ENCODE measurements at regions not wholly inside any gene's neighbourhood (a gene's known extent, or its start where the extent isn't known, plus 50 kb on each side); places are given as distances from the start of the nearest gene placed in this dataset.

GRCh38 chr2:56011624-56012023 is 88.0 kb upstream of the EFEMP1 start:
- POLR2A ChIA-PET, result no interaction called here

More at GRCh38 chr2:56011624-56012023, 88.0 kb upstream of the EFEMP1 start:
- no peaks in the 10 kb centered on the region for H4K20me1 ChIP-seq (ENCODE audit: control insufficient read depth, insufficient read depth)
- BruUV-seq (replicated peaks), result no TSS peak
- TF ChIP-seq ZBED1 (IDR thresholded peaks at IDR 0.05; ENCODE audit: borderline replicate concordance) (no peak), BMI1 (IDR thresholded peaks at IDR 0.05; ENCODE audit: borderline replicate concordance) (no peak), ZBTB11 (CRISPR knock-in tag; IDR thresholded peaks at IDR 0.05) (no peak), PBX3 (IDR thresholded peaks at IDR 0.05; ENCODE audit: insufficient replicate concordance, low read depth, low read length) (no peak), HDAC2 (IDR thresholded peaks at IDR 0.05) (no peak), PAX8 (IDR thresholded peaks at IDR 0.05) (no peak), BACH1 (IDR thresholded peaks at IDR 0.05; ENCODE audit: borderline replicate concordance) (no peak), CBX3 (IDR thresholded peaks at IDR 0.05; ENCODE audit: borderline replicate concordance, low read depth) (no peak), FOXM1 (IDR thresholded peaks at IDR 0.05; ENCODE audit: low read depth, low read length) (no peak), SUPT20H (IDR thresholded peaks at IDR 0.05; ENCODE audit: borderline replicate concordance, control insufficient read depth, low read depth, low read length) (no peak), MEF2A (IDR thresholded peaks at IDR 0.05; ENCODE audit: insufficient read depth, low read depth, low read length) (no peak), KLF5 (IDR thresholded peaks at IDR 0.05; ENCODE audit: partially characterized antibody) (no peak), ZNF207 (IDR thresholded peaks at IDR 0.05; ENCODE audit: borderline replicate concordance) (no peak), CHD2 (IDR thresholded peaks at IDR 0.05; ENCODE audit: borderline replicate concordance, low read depth, low read length) (no peak), EP300 (IDR thresholded peaks at IDR 0.05; ENCODE audit: borderline replicate concordance in 1 of 2, control insufficient read depth in 1 of 2, low read depth in 2 of 2, low read length in 2 of 2) (no peak)
- CTCF ChIA-PET, result no interaction called here
- H3K27ac ChIP-seq (ENCODE audit: control insufficient read depth, insufficient read depth), result no peak overlapping the region
- H3K4me2 ChIP-seq (ENCODE audit: control insufficient read depth, insufficient read depth), result no peak overlapping the region
- intact Hi-C loops (cut with micrococcal nuclease; ENCODE audit: unreplicated experiment), result no loop called here
- in situ Hi-C loops (cut with MboI), result no loop called here
- no peak overlapping the region for H3K9ac ChIP-seq (ENCODE audit: control insufficient read depth, insufficient read depth, low read length)
- H3K4me1 ChIP-seq (ENCODE audit: control insufficient read depth, insufficient read depth, low read length), result no peaks in the 10 kb centered on the region
- SMC1A ChIA-PET (ENCODE audit: uncharacterized antibody, unreplicated experiment), result no interaction called here
- no peak overlapping the region for H3K4me3 ChIP-seq
- 67% methylated on average over 4 of the region's 4 CpGs for WGBS (ENCODE audit: insufficient coverage, insufficient replicate concordance, low lambda C conversion rate, missing lambda C conversion rate)
- no peak for ATAC-seq
- H3K9me3 ChIP-seq (replicated peaks; ENCODE audit: control insufficient read depth, insufficient read depth, low read length), result no peaks in the 10 kb centered on the region
- RAD21 ChIA-PET (ENCODE audit: unreplicated experiment), result no interaction called here
- FAIRE-seq, result no peak
- DNase-seq (ENCODE audit: low read depth, low spot score), result no peak
- H3K27me3 ChIP-seq (replicated peaks in 1 of 2; ENCODE audit: control insufficient read depth in 2 of 2, insufficient read depth in 2 of 2, low read length in 1 of 2), result no peaks in the 10 kb centered on the region
- no peaks in the 10 kb centered on the region for H3K36me3 ChIP-seq (ENCODE audit: control insufficient read depth in 2 of 2, insufficient read depth in 2 of 2, low read length in 1 of 2)
- H2AFZ ChIP-seq (ENCODE audit: control insufficient read depth, low read depth, low read length), result no peak overlapping the region
- no peaks in the 10 kb centered on the region for H3K79me2 ChIP-seq (ENCODE audit: control insufficient read depth, insufficient read depth, low read length)

Measured in GM12878 (cell line).